GM12891 (cell line): ENCODE measurements at regions not wholly inside any gene's neighbourhood (a gene's known extent, or its start where the extent isn't known, plus 50 kb on each side); places are given as distances from the start of the nearest gene placed in this dataset.

ENCODE experiments used
- PAX5 ChIP-seq: IDR thresholded peaks from 2 replicates; pipeline ENCODE4 v1.6.1; 2011; ENCODE audit warnings: low read length, moderate library complexity, mild to moderate bottlenecking; ENCODE audit not compliant: insufficient read depth, severe bottlenecking
- POLR2A ChIP-seq: IDR thresholded peaks from 2 replicates; pipeline ENCODE4 v1.6.1; 2011; ENCODE audit warnings: low read depth, low read length, control low read depth
- POLR2AphosphoS5 ChIP-seq: IDR thresholded peaks from 2 replicates; pipeline ENCODE4 v1.6.1; 2011; ENCODE audit warnings: low read depth, low read length, control low read depth
- POU2F2 ChIP-seq: IDR thresholded peaks from 2 replicates; pipeline ENCODE4 v1.6.1; 2011; ENCODE audit warnings: low read depth, mild to moderate bottlenecking, control low read depth, low read length, moderate library complexity
- SPI1 ChIP-seq: IDR thresholded peaks from 2 replicates; pipeline ENCODE4 v1.6.1; 2011; ENCODE audit warnings: low read depth, low read length, control low read depth
- TAF1 ChIP-seq: IDR thresholded peaks from 2 replicates; pipeline ENCODE4 v1.6.1; 2011; ENCODE audit warnings: low read depth, low read length, control low read depth

DNA sequence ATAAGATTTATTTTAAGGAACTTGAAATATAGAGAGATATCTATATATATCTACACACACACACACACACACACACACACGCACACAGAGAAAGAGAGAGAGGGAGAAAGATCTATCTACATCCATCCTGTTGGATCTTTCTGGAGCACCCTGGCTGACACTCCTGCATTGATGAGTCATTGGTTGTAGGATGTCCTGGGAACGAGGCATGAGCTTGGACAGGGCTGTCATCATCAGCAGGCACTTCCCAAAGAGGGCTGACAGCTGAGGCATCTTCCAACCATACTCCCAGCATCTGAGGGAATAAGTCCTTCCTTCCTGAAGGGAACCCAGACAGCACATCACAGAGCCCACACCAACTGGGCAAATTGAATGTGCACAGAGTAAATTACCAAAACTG, 99.1 kb upstream of the ERG start:
- TF ChIP-seq PAX5 (no peak), TAF1 (no peak), POLR2A (no peak), POLR2AphosphoS5 (no peak), SPI1 (no peak), POU2F2 (no peak)
